ENCODE measurements at regions not wholly inside any gene's neighbourhood (a gene's known extent, or its start where the extent isn't known, plus 50 kb on each side); places are given as distances from the start of the nearest gene placed in this dataset.

GRCh38 chr13:26473571-26474230, 83.8 kb upstream of the WASF3 start:
- H2AFZ ChIP-seq (ENCODE audit: low read depth) = no peak overlapping the region
- H3K27ac ChIP-seq (ENCODE audit: low read depth in 2 of 2, low read length in 1 of 2) = no peak overlapping the region
- H3K27me3 ChIP-seq (ENCODE audit: insufficient read depth) = no peaks in the 10 kb centered on the region
- no peak overlapping the region for H3K4me2 ChIP-seq
- CTCF ChIA-PET = interaction anchor here (1.0 to 3.2 kb wide), 4 partner anchors 9 to 399 kb away, joined by 4 to 12 read pairs (median 10); no protein-coding TSS in a partner anchor
- H3K9me3 ChIP-seq = no peaks in the 10 kb centered on the region
- H3K4me1 ChIP-seq (ENCODE audit: control insufficient read depth in 1 of 2, insufficient read depth in 2 of 2, low read depth in 1 of 2, low read length in 1 of 2) = no peaks in the 10 kb centered on the region
- POLR2A ChIA-PET = no interaction called here
- no peaks in the 10 kb centered on the region for H3F3A ChIP-seq (replicated peaks; ENCODE audit: insufficient read depth)
- no peaks in the 10 kb centered on the region for H3K36me3 ChIP-seq (replicated peaks in 1 of 2; ENCODE audit: control insufficient read depth in 1 of 2, insufficient read depth in 2 of 2, low read length in 1 of 2)
- TF ChIP-seq NRF1 (IDR thresholded peaks at IDR 0.05; ENCODE audit: low read depth, low read length) (no peak), JUND (IDR thresholded peaks at IDR 0.05) (no peak), EZH2phosphoT487 (IDR thresholded peaks at IDR 0.05; ENCODE audit: borderline replicate concordance, low read depth) (no peak), POLR2AphosphoS5 (IDR thresholded peaks at IDR 0.05; ENCODE audit: low read depth, low read length) (no peak), FOSL2 (IDR thresholded peaks at IDR 0.05; ENCODE audit: borderline replicate concordance, low read depth) (no peak), ZBTB33 (IDR thresholded peaks at IDR 0.05; ENCODE audit: borderline replicate concordance, low read depth) (no peak), TCF12 (IDR thresholded peaks at IDR 0.05) (no peak), YY1 (IDR thresholded peaks at IDR 0.05; ENCODE audit: low read depth) (no peak), SIN3A (IDR thresholded peaks at IDR 0.05; ENCODE audit: borderline replicate concordance, low read depth, low read length) (no peak), CHD2 (IDR thresholded peaks at IDR 0.05; ENCODE audit: low read length, partially characterized antibody) (no peak), GATA2 (CRISPR knock-in tag; IDR thresholded peaks at IDR 0.05) (no peak), RCOR1 (IDR thresholded peaks at IDR 0.05; ENCODE audit: low read length) (no peak)
- H3K79me2 ChIP-seq (ENCODE audit: insufficient read depth) = no peaks in the 10 kb centered on the region
- H3K4me3 ChIP-seq (ENCODE audit: low read depth in 2 of 2, low read length in 1 of 2) = no peak overlapping the region
- no peaks in the 10 kb centered on the region for H4K20me1 ChIP-seq (ENCODE audit: insufficient read depth)
- H3K9me2 ChIP-seq = no peaks in the 10 kb centered on the region
- H3K9ac ChIP-seq = no peak overlapping the region
- no peak for DNase-seq
- WGBS (ENCODE audit: low lambda C conversion rate) = 49% methylated on average over 5 of the region's 5 CpGs

- Histone ChIP-seq H3K79me2 (ENCODE audit: insufficient read depth) (no peaks in the 10 kb centered on the region), H3K4me2 (no peak overlapping the region), H3K27me3 (ENCODE audit: insufficient read depth) (no peaks in the 10 kb centered on the region), H3K9ac (no peak overlapping the region), H3K4me3 (ENCODE audit: low read depth in 2 of 2, low read length in 1 of 2) (no peak overlapping the region), H3K27ac (ENCODE audit: low read depth in 2 of 2, low read length in 1 of 2) (no peak overlapping the region), H3F3A (replicated peaks; ENCODE audit: insufficient read depth) (no peaks in the 10 kb centered on the region), H2AFZ (ENCODE audit: low read depth) (no peak overlapping the region), H3K4me1 (ENCODE audit: control insufficient read depth in 1 of 2, insufficient read depth in 2 of 2, low read depth in 1 of 2, low read length in 1 of 2) (no peaks in the 10 kb centered on the region), H3K9me3 (no peaks in the 10 kb centered on the region), H3K36me3 (replicated peaks in 1 of 2; ENCODE audit: control insufficient read depth in 1 of 2, insufficient read depth in 2 of 2, low read length in 1 of 2) (no peaks in the 10 kb centered on the region), H4K20me1 (ENCODE audit: insufficient read depth) (no peaks in the 10 kb centered on the region), H3K9me2 (no peaks in the 10 kb centered on the region)
- 69% methylated on average over 11 of the region's 11 CpGs for WGBS (ENCODE audit: low lambda C conversion rate)
- no peak for DNase-seq
- ChIA-PET POLR2A (no interaction called here), CTCF (interaction anchor here (1.0 to 3.2 kb wide), 4 partner anchors 8 to 399 kb away, joined by 4 to 12 read pairs (median 10); no protein-coding TSS in a partner anchor)
- TF ChIP-seq MAX (IDR thresholded peaks at IDR 0.05; ENCODE audit: low read depth) (no peak), POLR2AphosphoS5 (IDR thresholded peaks at IDR 0.05; ENCODE audit: low read depth, low read length) (no peak), MXI1 (IDR thresholded peaks at IDR 0.05; ENCODE audit: low read depth, low read length) (no peak)
These were observed 83.2 kb upstream of the WASF3 start for GRCh38 chr13:26474286-26474685.

All from SK-N-SH (cell line).